ENCODE measurements at regions not wholly inside any gene's neighbourhood (a gene's known extent, or its start where the extent isn't known, plus 50 kb on each side); places are given as distances from the start of the nearest gene placed in this dataset.

DNA sequence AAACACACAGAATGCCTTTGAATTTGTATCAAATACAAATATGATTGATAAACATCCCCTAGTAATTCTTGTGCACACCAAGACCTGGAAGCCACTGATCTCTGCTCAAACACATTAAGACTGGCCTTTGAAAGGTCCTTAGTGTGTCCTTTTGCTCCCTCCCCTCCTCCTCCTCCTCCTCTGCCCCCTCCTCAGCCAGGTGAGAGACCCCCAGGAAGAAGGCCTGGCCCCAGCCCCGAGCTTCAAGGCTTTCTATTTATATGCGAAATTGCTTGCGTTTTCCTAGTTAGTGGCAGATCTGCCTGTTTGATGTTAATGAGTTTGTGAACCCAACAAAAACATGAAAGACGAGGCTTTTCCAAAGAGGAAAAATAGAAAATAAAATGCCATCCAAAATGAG is 63.6 kb upstream of the TCF7L2 start:
- TF ChIP-seq CTCF (conservative IDR thresholded peaks at IDR 0.05 in 1 of 2, IDR thresholded peaks at IDR 0.05 in 1 of 2; ENCODE audit: extremely low read depth in 1 of 2, insufficient read depth in 1 of 2, low read depth in 1 of 2, low read length in 2 of 2): no peak
- no peak for TF ChIP-seq EZH2 (IDR thresholded peaks at IDR 0.05; ENCODE audit: borderline replicate concordance, low read length)
